PFSK-1 (cell line): ENCODE measurements at regions not wholly inside any gene's neighbourhood (a gene's known extent, or its start where the extent isn't known, plus 50 kb on each side); places are given as distances from the start of the nearest gene placed in this dataset.

Source experiments
- POLR2AphosphoS5 ChIP-seq: IDR thresholded peaks from 2 replicates; pipeline ENCODE4 v1.6.1; 2012; ENCODE audit warnings: low read depth, mild to moderate bottlenecking, control low read depth, low read length, moderate library complexity
- SIN3A ChIP-seq: IDR thresholded peaks from 2 replicates; pipeline ENCODE4 v1.6.1; 2012; ENCODE audit warnings: mild to moderate bottlenecking, low read length, moderate library complexity, borderline replicate concordance; ENCODE audit not compliant: insufficient read depth
- TF ChIP-seq, protein P1 (sequence below), 2 experiments: IDR thresholded peaks; 2 replicates each; pipeline versions ENCODE4 v1.6.1 to v1.8.0; 2011 to 2012; ENCODE audit warnings: low read depth in 2 of 2, low read length in 2 of 2, control low read depth in 1 of 2, inconsistent platforms in 1 of 2, mild to moderate bottlenecking in 1 of 2, moderate library complexity in 1 of 2; ENCODE audit not compliant: insufficient read depth in 1 of 2

DNA sequence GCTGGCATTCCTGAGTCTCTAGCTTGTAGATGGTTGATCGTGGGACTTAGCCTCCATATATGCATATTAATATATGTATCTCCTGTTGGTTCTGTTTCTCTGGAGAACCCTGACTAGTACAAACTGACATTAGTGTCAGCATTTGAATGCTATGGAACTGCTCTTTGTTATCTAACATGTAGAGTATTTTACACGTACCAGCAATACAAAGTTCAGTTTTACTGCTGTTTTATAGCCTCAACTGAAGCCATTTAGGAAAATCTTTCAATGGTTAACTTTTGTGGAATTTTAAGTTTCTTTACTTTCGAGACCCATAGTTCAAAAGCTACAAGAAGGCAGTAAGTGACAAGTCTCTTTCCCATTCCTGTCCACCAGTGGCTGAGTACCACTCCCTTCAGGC is 418.4 kb downstream of the NUP35 start:
- TF ChIP-seq, protein P1, sequence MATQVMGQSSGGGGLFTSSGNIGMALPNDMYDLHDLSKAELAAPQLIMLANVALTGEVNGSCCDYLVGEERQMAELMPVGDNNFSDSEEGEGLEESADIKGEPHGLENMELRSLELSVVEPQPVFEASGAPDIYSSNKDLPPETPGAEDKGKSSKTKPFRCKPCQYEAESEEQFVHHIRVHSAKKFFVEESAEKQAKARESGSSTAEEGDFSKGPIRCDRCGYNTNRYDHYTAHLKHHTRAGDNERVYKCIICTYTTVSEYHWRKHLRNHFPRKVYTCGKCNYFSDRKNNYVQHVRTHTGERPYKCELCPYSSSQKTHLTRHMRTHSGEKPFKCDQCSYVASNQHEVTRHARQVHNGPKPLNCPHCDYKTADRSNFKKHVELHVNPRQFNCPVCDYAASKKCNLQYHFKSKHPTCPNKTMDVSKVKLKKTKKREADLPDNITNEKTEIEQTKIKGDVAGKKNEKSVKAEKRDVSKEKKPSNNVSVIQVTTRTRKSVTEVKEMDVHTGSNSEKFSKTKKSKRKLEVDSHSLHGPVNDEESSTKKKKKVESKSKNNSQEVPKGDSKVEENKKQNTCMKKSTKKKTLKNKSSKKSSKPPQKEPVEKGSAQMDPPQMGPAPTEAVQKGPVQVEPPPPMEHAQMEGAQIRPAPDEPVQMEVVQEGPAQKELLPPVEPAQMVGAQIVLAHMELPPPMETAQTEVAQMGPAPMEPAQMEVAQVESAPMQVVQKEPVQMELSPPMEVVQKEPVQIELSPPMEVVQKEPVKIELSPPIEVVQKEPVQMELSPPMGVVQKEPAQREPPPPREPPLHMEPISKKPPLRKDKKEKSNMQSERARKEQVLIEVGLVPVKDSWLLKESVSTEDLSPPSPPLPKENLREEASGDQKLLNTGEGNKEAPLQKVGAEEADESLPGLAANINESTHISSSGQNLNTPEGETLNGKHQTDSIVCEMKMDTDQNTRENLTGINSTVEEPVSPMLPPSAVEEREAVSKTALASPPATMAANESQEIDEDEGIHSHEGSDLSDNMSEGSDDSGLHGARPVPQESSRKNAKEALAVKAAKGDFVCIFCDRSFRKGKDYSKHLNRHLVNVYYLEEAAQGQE (IDR thresholded peaks at IDR 0.05; ENCODE audit: insufficient read depth in 1 of 2, low read depth in 2 of 2, low read length in 2 of 2) = no peak
- no peak for TF ChIP-seq SIN3A
- TF ChIP-seq POLR2AphosphoS5 = no peak
